ENCODE measurements at regions not wholly inside any gene's neighbourhood (a gene's known extent, or its start where the extent isn't known, plus 50 kb on each side); places are given as distances from the start of the nearest gene placed in this dataset.
"Not testable (repeated sequence)": the region's sequence is repeated elsewhere in the genome, so short reads cannot be mapped to it uniquely, and the experiment has no call there.

DNA sequence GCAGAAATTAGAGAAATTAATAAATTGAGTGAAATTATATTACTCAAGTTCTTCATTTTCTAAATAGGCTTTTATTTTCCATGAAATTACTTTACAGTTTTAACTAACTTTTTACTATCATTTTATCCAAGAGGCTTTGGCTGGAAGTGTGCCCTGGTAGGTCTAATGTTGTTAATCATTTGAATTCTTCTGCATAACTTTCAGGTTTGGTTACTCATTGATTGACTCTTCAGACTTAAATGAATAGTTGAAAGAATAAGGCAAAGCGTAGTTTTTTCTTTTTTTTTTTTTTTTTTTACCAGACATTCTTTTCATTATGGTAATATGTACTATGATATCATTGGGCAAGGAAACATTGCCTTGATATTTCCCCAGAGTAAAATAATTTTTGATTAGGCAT, 228.4 kb upstream of the MMADHC start:
- no peak for DNase-seq (ENCODE audit: low read depth, low spot score)

- no peak for DNase-seq (ENCODE audit: low read depth, low spot score)
These were observed 227.3 kb upstream of the MMADHC start for GRCh38 chr2:149814901-149815300.

- DNase-seq (ENCODE audit: low read depth, low spot score), result no peak
These were observed 226.5 kb upstream of the MMADHC start for GRCh38 chr2:149814049-149814448.

DNA sequence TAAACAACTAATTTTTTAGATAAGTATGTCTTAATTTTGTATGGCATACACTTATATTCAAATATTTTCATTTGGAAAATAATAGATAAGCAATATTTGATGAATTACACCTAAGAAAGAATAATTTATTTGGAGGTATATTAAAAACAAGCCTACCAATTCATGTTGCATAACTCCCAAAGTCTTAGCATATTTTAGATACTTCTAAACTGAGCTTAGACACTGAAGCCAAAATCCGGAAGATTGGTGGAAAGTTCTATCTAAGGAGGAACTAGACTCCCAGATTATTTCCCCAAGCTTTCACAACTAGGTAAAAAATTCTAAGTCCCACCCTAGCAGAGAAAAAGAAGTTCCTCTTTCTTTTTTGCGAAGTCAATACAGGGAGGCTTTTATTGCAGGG, 221.0 kb upstream of the MMADHC start:
- DNase-seq (ENCODE audit: low read depth, low spot score), result no peak

- no peak for DNase-seq (ENCODE audit: low read depth, low spot score)
These were observed 219.1 kb upstream of the MMADHC start for GRCh38 chr2:149806651-149807050.

DNA sequence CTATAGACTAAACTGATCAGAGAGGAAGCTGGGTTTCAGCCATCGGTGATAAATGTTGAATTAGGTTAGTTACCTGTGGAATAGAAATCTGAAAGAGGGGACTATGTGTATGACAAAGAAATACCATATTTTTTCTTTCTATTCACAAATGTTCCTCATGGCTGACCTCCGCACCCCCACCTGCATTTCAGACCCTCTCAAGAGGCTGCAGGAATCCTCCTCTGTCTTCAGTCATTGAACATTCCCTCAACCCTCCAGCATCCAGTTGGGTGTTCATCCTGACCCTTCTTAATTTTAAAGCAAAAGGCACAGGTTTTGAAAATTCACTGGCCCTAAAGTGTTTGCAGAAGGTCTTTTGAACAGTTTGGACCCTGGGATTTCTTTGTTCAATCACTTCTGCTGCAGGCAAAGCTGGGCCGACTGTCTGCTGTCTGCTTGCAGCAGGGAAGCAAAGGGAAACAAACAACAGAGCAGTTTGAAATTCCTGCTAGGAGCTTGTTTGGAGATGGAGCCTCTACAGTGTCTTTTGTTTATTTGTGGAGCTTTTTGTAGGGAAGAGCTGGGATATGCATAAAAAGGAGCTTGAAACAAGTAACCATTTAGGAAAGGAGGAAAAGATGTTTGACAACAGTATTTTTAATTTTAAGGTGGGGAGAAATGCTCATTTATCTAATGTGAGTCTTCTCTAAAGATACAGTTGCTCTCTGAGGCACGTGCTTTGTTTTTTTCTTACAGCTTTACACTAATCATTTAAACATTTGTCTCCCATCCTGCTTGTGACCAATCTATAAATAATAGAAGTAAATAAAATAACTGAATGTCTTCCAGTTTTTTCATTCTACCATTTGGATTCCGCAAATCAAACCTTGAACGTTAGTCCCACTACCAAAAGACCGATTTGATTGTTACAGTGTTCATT, 213.3 kb upstream of the MMADHC start:
- peak; percentile 3 for DNase-seq (ENCODE audit: low read depth, low spot score)

DNA sequence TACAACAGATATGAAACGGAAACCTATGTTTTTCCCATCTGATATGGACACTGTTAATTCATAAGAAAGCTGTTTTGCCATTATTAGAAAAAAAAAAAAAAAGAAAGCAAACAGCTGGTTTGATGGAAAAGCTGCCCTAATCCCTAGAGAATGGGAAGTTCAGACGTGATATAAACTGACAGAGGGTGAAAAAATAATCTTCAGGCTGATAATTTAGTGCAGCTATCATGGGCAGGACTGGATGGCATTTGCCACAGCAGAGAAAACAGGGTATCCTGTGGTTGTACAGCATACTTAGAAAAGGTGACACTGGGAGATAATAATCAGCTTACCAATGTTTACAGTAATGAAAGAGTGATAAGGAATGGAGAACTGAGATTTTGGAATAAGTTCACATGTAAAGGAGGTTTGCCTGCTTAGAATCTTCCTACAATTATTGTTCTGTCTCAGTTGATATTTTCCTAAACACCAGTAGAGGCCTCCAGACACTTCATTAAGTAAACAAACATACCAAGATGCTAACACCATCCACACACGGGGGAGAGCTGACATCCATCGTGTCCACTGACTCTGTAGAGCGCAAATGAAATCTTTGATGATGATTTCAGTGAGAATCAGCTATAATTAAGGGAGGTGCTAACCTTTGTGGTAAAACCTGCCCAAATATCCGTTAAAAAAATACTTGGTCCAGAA, 211.6 kb upstream of the MMADHC start:
- no peak for DNase-seq (ENCODE audit: low read depth, low spot score)

DNA sequence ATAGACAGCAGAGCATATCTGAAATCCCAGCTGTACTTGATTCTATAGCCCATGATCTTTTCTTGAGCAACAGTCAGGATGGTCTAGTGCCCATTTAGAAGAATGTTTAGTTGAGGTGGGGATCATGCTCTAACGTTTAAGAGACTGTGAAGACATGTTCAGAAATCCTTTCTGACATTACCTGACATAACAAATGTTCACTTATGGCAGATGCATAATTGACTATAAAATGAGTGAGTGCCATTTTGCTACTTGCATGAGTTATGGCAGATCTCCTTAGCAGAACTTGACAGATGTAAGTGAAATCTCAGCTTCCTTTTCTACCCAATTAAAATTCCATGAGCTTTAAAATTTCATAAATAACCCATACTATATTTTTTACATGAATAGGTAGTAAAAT, 209.5 kb upstream of the MMADHC start:
- no peak for DNase-seq (ENCODE audit: low read depth, low spot score)

GRCh38 chr2:149789549-149789948, 202.0 kb upstream of the MMADHC start:
- no peak for DNase-seq (ENCODE audit: low read depth, low spot score)

DNA sequence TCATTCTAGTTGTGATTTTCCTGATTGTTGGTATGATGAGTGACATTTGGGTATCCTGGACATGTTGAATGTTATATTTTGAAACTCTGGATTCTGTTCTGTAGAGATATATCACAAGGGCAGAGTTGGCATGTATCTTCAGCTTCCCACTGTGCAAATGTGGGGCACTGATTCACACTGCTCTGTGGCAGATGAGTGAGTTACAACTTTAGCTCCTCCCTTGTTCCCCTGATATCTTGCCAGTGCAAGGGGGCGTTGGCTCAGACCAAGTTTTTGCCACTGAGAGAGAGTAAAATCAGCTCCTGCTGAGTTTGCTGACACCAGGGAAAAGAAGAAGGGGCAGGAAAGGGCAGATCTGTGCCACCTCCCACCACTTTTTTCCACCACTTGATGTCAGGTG, 199.6 kb upstream of the MMADHC start:
- no peak for DNase-seq (ENCODE audit: low read depth, low spot score)

DNA sequence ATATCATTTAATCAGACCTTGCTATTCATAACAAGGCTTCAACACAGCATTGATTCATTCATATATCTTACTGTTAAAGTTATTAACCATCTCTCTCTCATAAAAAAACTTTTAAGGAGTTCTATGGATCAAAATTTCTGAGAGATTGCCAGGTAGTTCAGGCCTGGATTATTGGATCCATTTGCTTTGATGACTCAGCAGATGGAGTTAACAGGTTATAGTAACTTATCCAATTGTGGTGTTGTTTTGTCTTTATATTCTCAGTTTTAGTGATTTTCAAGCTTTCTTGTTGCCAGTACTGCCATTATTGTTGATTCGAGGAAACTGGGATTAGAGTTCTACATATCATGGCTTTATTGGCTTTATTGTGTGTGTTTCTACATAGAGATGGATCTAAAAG, 195.7 kb upstream of the MMADHC start:
- DNase-seq (ENCODE audit: low read depth, low spot score), result no peak

- DNase-seq (ENCODE audit: low read depth, low spot score), result no peak
These were observed 195.0 kb upstream of the MMADHC start for GRCh38 chr2:149782572-149782971.

DNA sequence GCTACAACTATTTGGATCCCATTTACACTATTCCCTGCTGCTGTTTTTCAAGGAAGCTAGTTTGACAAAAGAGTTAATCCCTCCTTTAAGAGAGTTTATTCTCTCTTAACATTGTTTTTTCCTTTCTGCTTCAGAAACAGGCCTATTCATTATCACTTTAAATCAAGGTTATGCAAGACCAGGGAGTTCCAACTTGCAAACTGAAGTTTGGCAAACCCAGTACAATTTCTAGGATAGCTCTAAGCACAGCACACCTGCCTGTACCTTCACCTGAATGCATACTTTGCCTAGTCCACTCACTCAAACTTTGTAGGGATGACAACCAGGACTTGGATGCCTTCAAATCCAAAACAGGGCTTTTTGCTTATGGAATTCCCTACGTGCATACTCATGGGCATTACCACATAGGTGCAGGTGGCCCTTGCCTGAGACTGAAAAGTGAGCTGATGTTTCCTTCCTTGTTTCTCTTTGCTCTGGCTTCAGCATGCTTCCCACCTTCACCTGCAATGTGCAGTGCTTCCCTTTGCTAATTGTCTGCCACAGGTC, 193.8 kb upstream of the MMADHC start:
- no peak for DNase-seq (ENCODE audit: low read depth, low spot score)

DNA sequence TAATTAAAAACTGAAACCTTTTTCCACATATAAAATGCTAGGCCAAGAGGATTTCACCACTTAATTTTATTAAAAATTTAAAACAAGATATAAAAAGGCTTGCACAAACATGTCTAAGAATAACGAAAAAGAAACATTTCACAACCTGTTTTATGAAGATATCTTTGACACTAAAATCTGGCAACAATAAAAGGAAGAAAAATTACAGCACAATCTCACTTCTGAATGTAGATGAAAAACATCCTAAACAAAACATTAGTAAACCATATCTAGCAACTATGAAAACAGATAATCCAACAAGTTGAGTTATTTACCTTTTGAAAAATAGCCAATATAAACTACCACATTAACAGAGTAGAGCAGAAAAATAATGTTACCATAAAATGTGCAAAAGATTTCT, 185.4 kb upstream of the MMADHC start:
- no peak for DNase-seq (ENCODE audit: low read depth, low spot score)

- no peak for DNase-seq (ENCODE audit: low read depth, low spot score)
These were observed 180.8 kb upstream of the MMADHC start for GRCh38 chr2:149768320-149768799.

GRCh38 chr2:149767516-149767974, 180.0 kb upstream of the MMADHC start:
- DNase-seq (ENCODE audit: low read depth, low spot score), result no peak

- no peak for DNase-seq (ENCODE audit: low read depth, low spot score)
These were observed 178.8 kb upstream of the MMADHC start for GRCh38 chr2:149766339-149766738.

- no peak for DNase-seq (ENCODE audit: low read depth, low spot score)
These were observed 178.1 kb upstream of the MMADHC start for GRCh38 chr2:149765636-149766035.

DNA sequence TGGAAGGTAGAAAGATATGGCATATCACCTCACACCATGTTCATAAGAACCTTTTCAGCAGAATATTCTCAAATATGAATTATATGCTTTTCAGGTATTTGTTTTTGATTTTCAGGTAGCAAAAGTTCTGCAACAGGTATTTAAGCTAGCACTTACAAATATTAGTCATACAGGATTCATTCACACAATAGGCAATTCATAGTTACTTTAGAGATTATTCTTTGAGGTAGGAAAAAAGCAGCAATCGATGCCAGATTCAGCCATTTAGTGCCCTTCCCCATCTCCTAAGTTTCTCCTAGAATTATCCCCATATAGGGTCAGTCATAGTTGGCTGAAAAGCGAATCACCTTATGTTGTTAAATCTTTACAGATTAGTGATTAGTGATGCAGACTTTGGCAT, 177.4 kb upstream of the MMADHC start:
- DNase-seq (ENCODE audit: low read depth, low spot score), result no peak

GRCh38 chr2:149763358-149763757, 175.8 kb upstream of the MMADHC start:
- DNase-seq (ENCODE audit: low read depth, low spot score), result no peak

- no peak for DNase-seq (ENCODE audit: low read depth, low spot score)
These were observed 174.0 kb upstream of the MMADHC start for GRCh38 chr2:149761611-149762010.

DNA sequence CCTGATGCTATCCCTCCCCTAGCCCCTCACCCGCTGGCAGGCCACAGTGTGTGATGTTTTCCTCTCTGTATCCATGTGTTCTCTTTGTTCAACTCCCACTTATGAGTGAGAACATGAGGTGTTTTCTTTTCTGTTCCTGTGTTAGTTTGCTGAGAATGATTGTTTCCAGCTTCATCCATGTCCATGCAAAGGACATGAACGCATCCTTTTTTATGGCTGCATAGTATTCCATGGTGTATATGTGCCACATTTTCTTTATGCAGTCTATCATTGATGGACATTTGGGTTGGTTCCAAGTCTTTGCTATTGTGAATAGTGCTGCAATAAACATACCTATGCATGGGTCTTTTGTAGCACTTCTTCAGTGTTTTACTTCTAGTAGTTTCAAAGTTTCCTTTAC, 171.8 kb upstream of the MMADHC start:
- DNase-seq (ENCODE audit: low read depth, low spot score), result not testable (repeated sequence)

Data from iPS DF 19.7 (cell line).